ENCODE measurements at regions not wholly inside any gene's neighbourhood (a gene's known extent, or its start where the extent isn't known, plus 50 kb on each side); places are given as distances from the start of the nearest gene placed in this dataset.
A peak's percentile ranks its signal among the peaks of the same experiment; 100 is the strongest.
"Not testable (repeated sequence)": the region's sequence is repeated elsewhere in the genome, so short reads cannot be mapped to it uniquely, and the experiment has no call there.

DNA sequence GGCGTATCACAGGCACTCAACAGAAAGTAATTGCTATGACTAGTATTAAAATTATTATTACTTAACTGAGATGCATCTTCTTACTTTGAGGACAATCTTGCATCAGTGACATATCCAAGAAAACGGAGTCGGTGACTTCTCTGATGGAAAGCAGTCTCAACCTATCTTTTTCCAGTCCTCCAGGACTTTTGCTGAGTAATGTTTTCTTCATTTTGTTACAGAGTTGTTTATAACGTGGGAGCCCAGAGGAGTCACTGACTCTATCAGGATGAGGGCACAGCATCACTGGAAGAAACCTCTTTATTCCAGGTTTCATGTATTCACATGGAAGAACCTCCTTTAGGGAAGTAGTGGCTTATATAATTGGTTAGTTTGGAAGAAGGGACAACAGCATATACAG lies 51.5 kb upstream of the MELK start:
- Histone ChIP-seq H3K27ac (ENCODE audit: insufficient read depth, low read depth, low read length, poor library complexity, severe bottlenecking) (no peak overlapping the region), H3K4me1 (ENCODE audit: control insufficient read depth, insufficient read depth, low read length) (no peaks in the 10 kb centered on the region), H3K4me3 (ENCODE audit: insufficient read depth, low read depth, low read length) (no peak overlapping the region), H3K36me3 (ENCODE audit: control insufficient read depth, insufficient read depth, low read length) (no peaks in the 10 kb centered on the region), H3K27me3 (ENCODE audit: control insufficient read depth, insufficient read depth, low read length, poor library complexity, severe bottlenecking) (no peaks in the 10 kb centered on the region), H3K9me3 (ENCODE audit: control insufficient read depth, low read length) (no peaks in the 10 kb centered on the region)
- 92 to 95% methylated on average over 4 of the region's 4 CpGs for WGBS, 2 experiments

- Histone ChIP-seq H3K9me3 (ENCODE audit: control insufficient read depth, low read length) (no peaks in the 10 kb centered on the region), H3K4me3 (ENCODE audit: insufficient read depth, low read depth, low read length) (no peak overlapping the region), H3K4me1 (ENCODE audit: control insufficient read depth, insufficient read depth, low read length) (no peaks in the 10 kb centered on the region), H3K36me3 (ENCODE audit: control insufficient read depth, insufficient read depth, low read length) (no peaks in the 10 kb centered on the region), H3K27ac (ENCODE audit: insufficient read depth, low read depth, low read length, poor library complexity, severe bottlenecking) (no peak overlapping the region), H3K27me3 (ENCODE audit: control insufficient read depth, insufficient read depth, low read length, poor library complexity, severe bottlenecking) (no peaks in the 10 kb centered on the region)
These were observed 55.6 kb upstream of the MELK start for GRCh38 chr9:36517131-36517530.

DNA sequence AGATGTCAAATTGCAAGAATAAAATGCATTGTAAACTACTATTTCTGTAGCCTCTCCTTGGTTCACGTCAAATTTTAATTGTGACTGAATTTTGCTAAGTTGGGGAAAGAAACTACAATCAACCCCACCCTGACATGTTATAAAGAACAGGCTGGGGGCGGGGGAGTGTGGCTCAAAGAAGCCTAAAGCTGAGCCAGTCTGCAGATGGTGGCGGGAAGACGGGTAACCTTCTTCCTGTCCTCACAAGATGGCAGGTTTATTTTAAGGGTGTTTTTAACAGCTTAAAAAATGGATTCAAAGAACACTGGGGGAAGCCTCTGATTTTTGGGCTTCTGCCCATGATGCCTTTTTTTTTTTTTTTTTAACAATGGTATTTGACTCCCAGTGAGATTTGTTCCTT lies 68.5 kb upstream of the MELK start:
- Histone ChIP-seq H3K4me3 (ENCODE audit: insufficient read depth, low read depth, low read length) (no peak overlapping the region), H3K27me3 (ENCODE audit: control insufficient read depth, insufficient read depth, low read length, poor library complexity, severe bottlenecking) (no peaks in the 10 kb centered on the region), H3K4me1 (ENCODE audit: control insufficient read depth, insufficient read depth, low read length) (peaks cover 5% of the 10 kb centered on the region), H3K27ac (ENCODE audit: insufficient read depth, low read depth, low read length, poor library complexity, severe bottlenecking) (no peak overlapping the region), H3K36me3 (ENCODE audit: control insufficient read depth, insufficient read depth, low read length) (no peaks in the 10 kb centered on the region), H3K9me3 (ENCODE audit: control insufficient read depth, low read length) (no peaks in the 10 kb centered on the region)
- WGBS, 2 experiments = 87 to 96% methylated on average over 3 to 4 of the region's 4 CpGs

DNA sequence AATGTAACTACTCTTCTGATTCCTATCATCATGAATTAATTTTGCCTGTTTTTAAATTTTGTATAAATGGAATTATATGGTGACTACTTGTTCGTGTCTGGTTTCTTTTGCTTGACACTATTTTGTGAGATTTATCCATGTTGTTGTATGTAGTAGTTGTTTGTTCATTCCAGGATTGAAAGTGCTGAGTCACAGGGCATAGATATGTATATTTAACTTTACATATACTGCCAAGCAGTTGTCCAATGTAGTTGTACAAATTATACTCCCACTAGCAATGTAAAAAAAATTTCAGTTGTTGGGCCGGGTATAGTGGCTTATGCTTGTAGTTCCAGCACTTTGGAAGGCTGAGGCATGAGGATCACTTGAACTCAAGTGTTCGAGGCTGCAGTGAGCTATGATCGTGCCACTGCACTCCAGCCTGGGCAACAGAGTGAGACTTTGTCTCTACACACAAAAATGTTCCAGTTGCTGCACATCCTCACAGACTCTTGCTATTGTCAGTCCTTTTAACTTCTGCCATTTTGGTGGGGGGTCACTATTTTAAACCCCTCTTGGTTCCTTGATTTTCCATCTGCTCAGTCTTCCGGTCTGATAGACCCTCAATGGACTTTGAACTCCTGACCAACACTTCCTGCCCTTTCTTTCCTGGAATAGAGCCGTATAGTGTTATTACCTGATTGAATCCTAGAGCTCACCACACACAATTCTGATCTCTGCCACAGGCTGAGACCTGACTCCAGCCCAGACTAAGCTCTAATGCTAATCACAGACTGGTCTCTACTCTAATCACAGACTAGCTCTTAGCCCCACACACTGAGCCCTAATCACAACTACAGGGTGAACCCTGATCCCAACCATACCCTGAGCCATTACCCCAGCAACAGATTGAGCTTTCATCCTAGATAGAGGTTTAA lies 69.3 kb upstream of the MELK start:
- WGBS, 2 experiments = 93 to 96% methylated on average over 6 of the region's 6 CpGs
- no peaks in the 10 kb centered on the region for H3K36me3 ChIP-seq (ENCODE audit: control insufficient read depth, insufficient read depth, low read length)
- no peaks in the 10 kb centered on the region for H3K27me3 ChIP-seq (ENCODE audit: control insufficient read depth, insufficient read depth, low read length, poor library complexity, severe bottlenecking)
- no peak overlapping the region for H3K27ac ChIP-seq (ENCODE audit: insufficient read depth, low read depth, low read length, poor library complexity, severe bottlenecking)
- no peaks in the 10 kb centered on the region for H3K9me3 ChIP-seq (ENCODE audit: control insufficient read depth, low read length)
- H3K4me1 ChIP-seq (ENCODE audit: control insufficient read depth, insufficient read depth, low read length) = peaks cover 6% of the 10 kb centered on the region
- H3K4me3 ChIP-seq (ENCODE audit: insufficient read depth, low read depth, low read length) = no peak overlapping the region

DNA sequence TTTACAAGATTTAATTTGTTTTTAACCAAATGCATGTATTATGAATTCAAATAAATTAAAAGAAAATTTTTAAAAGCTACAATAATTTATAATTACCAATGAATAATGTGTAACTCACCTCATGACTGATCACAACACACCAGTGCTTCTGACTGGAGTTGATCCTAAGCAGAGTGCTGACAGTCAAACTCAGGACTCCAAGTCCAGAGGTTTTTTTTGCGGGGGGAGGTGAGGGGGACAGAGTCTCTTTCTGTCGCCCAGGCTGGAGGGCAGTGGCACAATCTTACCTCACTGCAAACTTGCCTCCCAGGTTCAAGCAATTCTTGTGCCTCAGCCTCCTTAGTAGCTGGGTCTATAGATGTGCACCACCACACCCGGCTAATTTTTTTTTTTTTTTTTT lies 71.0 kb upstream of the MELK start:
- Histone ChIP-seq H3K4me1 (ENCODE audit: control insufficient read depth, insufficient read depth, low read length) (peaks cover 6% of the 10 kb centered on the region), H3K27ac (ENCODE audit: insufficient read depth, low read depth, low read length, poor library complexity, severe bottlenecking) (no peak overlapping the region), H3K9me3 (ENCODE audit: control insufficient read depth, low read length) (no peaks in the 10 kb centered on the region), H3K4me3 (ENCODE audit: insufficient read depth, low read depth, low read length) (no peak overlapping the region), H3K36me3 (ENCODE audit: control insufficient read depth, insufficient read depth, low read length) (no peaks in the 10 kb centered on the region), H3K27me3 (ENCODE audit: control insufficient read depth, insufficient read depth, low read length, poor library complexity, severe bottlenecking) (no peaks in the 10 kb centered on the region)
- WGBS, 2 experiments = 94 to 96% methylated on average over 3 of the region's 3 CpGs

GRCh38 chr9:36500931-36501330 lies 71.8 kb upstream of the MELK start:
- 96 to 98% methylated on average over 2 of the region's 2 CpGs for WGBS, 2 experiments
- H3K9me3 ChIP-seq (ENCODE audit: control insufficient read depth, low read length); H3K4me3 ChIP-seq (ENCODE audit: insufficient read depth, low read depth, low read length); H3K27ac ChIP-seq (ENCODE audit: insufficient read depth, low read depth, low read length, poor library complexity, severe bottlenecking); H3K36me3 ChIP-seq (ENCODE audit: control insufficient read depth, insufficient read depth, low read length); H3K27me3 ChIP-seq (ENCODE audit: control insufficient read depth, insufficient read depth, low read length, poor library complexity, severe bottlenecking); H3K4me1 ChIP-seq (ENCODE audit: control insufficient read depth, insufficient read depth, low read length): not testable (repeated sequence)

- Histone ChIP-seq H3K27ac (ENCODE audit: insufficient read depth, low read depth, low read length, poor library complexity, severe bottlenecking) (peak overlapping the region; percentile 70), H3K9me3 (ENCODE audit: control insufficient read depth, low read length) (no peaks in the 10 kb centered on the region), H3K4me1 (ENCODE audit: control insufficient read depth, insufficient read depth, low read length) (peaks cover 6% of the 10 kb centered on the region), H3K36me3 (ENCODE audit: control insufficient read depth, insufficient read depth, low read length) (no peaks in the 10 kb centered on the region), H3K27me3 (ENCODE audit: control insufficient read depth, insufficient read depth, low read length, poor library complexity, severe bottlenecking) (no peaks in the 10 kb centered on the region), H3K4me3 (ENCODE audit: insufficient read depth, low read depth, low read length) (no peak overlapping the region)
- WGBS, 2 experiments = 61 to 63% methylated on average over 8 of the region's 8 CpGs
These were observed 73.4 kb upstream of the MELK start for GRCh38 chr9:36499174-36499890.

- H3K4me1 ChIP-seq (ENCODE audit: control insufficient read depth, insufficient read depth, low read length); H3K27me3 ChIP-seq (ENCODE audit: control insufficient read depth, insufficient read depth, low read length, poor library complexity, severe bottlenecking); H3K27ac ChIP-seq (ENCODE audit: insufficient read depth, low read depth, low read length, poor library complexity, severe bottlenecking); H3K36me3 ChIP-seq (ENCODE audit: control insufficient read depth, insufficient read depth, low read length); H3K9me3 ChIP-seq (ENCODE audit: control insufficient read depth, low read length); H3K4me3 ChIP-seq (ENCODE audit: insufficient read depth, low read depth, low read length): not testable (repeated sequence)
- 92 to 94% methylated on average over 5 to 6 of the region's 6 CpGs for WGBS, 2 experiments
These were observed 79.1 kb upstream of the MELK start for GRCh38 chr9:36493564-36493963.

DNA sequence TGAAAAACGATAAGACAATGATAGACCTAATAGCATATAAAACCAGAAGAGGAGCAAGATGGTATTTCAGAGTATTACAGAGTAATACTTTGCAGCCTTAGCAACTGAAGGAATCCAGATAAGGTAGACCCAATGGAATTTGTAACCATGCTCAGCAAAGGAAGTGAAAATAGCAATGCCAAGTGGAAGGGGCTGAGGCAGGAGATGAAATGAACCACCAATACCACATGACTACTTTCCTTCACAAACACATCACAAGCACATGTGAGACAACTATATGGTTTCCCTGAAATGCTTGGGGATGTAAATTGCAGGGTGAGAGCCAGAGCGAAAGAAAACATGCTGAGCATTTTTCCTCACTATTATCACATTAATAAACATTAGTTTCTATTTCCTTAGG lies 79.8 kb upstream of the MELK start:
- Histone ChIP-seq H3K4me1 (ENCODE audit: control insufficient read depth, insufficient read depth, low read length) (peaks cover 12% of the 10 kb centered on the region), H3K27me3 (ENCODE audit: control insufficient read depth, insufficient read depth, low read length, poor library complexity, severe bottlenecking) (no peaks in the 10 kb centered on the region), H3K27ac (ENCODE audit: insufficient read depth, low read depth, low read length, poor library complexity, severe bottlenecking) (no peak overlapping the region), H3K4me3 (ENCODE audit: insufficient read depth, low read depth, low read length) (no peak overlapping the region), H3K36me3 (ENCODE audit: control insufficient read depth, insufficient read depth, low read length) (no peaks in the 10 kb centered on the region), H3K9me3 (ENCODE audit: control insufficient read depth, low read length) (no peaks in the 10 kb centered on the region)
- 90 to 100% methylated on average over 2 of the region's 2 CpGs for WGBS, 2 experiments

DNA sequence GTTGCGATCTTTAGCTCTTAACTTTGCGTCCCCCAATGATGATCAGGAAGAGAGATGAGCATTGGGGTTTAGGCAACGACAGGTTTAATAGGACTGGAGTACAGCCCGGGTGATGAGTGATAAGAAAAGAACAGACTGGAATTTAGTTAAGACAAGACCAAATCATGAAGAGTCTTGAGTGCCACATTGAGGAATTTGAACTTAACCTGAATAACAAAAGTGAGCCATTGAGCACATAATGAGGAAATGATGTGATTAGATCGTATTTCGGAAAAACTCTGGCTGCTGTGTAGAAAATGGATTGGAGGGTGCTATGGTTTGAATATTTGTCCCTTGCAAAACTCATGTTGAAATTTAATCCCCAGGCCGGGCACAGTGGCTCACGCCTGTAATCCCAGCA lies 83.2 kb upstream of the MELK start:
- H3K4me1 ChIP-seq (ENCODE audit: control insufficient read depth, insufficient read depth, low read length) = peaks cover 12% of the 10 kb centered on the region
- 92 to 94% methylated on average over 8 of the region's 8 CpGs for WGBS, 2 experiments
- no peaks in the 10 kb centered on the region for H3K36me3 ChIP-seq (ENCODE audit: control insufficient read depth, insufficient read depth, low read length)
- no peak overlapping the region for H3K27ac ChIP-seq (ENCODE audit: insufficient read depth, low read depth, low read length, poor library complexity, severe bottlenecking)
- H3K27me3 ChIP-seq (ENCODE audit: control insufficient read depth, insufficient read depth, low read length, poor library complexity, severe bottlenecking) = no peaks in the 10 kb centered on the region
- no peak overlapping the region for H3K4me3 ChIP-seq (ENCODE audit: insufficient read depth, low read depth, low read length)
- H3K9me3 ChIP-seq (ENCODE audit: control insufficient read depth, low read length) = no peaks in the 10 kb centered on the region
